Stimulated activated effector memory CD8-positive, alpha-beta T cell treated with anti-CD3 and anti-CD28 coated beads, Interleukin-12 subunit alpha, Interleukin-12 subunit beta, amount 100 ng/mL, for 72 hours (primary cell): ENCODE measurements at regions not wholly inside any gene's neighbourhood (a gene's known extent, or its start where the extent isn't known, plus 50 kb on each side); places are given as distances from the start of the nearest gene placed in this dataset.

Experiments used
- ATAC-seq: fragments of 150-1000 bp; cut with Tn5 transposase; 2 replicates; pipeline ENCODE4 v1.10.0; 2021
- DNase-seq, 2 donors: peaks; one replicate each; pipeline ENCODE4 v3.0.0; 2021 to 2022; ENCODE audit warnings: low spot score in 2 of 2
- H3K27ac Mint-ChIP-seq: one replicate; pipeline ENCODE4 v1.8.0; 2022; ENCODE audit warnings: mild to moderate bottlenecking, mixed read lengths
- H3K36me3 Mint-ChIP-seq: one replicate; pipeline ENCODE4 v1.8.0; 2022; ENCODE audit warnings: mild to moderate bottlenecking, mixed read lengths
- H3K4me1 Mint-ChIP-seq: one replicate; pipeline ENCODE4 v1.8.0; 2022; ENCODE audit warnings: mixed read lengths
- H3K4me3 Mint-ChIP-seq: one replicate; pipeline ENCODE4 v1.8.0; 2022; ENCODE audit warnings: mild to moderate bottlenecking, mixed read lengths
- H3K9me3 Mint-ChIP-seq: one replicate; pipeline ENCODE4 v1.8.0; 2022; ENCODE audit warnings: mixed read lengths

GRCh38 chr7:33692956-33693355 is 212.4 kb upstream of the BMPER start:
- peaks cover 10% of the 10 kb centered on the region for H3K9me3 Mint-ChIP-seq
- no peaks in the 10 kb centered on the region for H3K36me3 Mint-ChIP-seq
- ATAC-seq (no peak), DNase-seq (peak in 1 of 2 donors; percentile 17)
- no peak overlapping the region for H3K27ac Mint-ChIP-seq
- H3K4me1 Mint-ChIP-seq: no peaks in the 10 kb centered on the region
- H3K4me3 Mint-ChIP-seq: no peak overlapping the region

GRCh38 chr7:33694006-33694405 is 211.3 kb upstream of the BMPER start:
- H3K4me3 Mint-ChIP-seq: no peak overlapping the region
- no peaks in the 10 kb centered on the region for H3K36me3 Mint-ChIP-seq
- DNase-seq: no peak
- no peaks in the 10 kb centered on the region for H3K4me1 Mint-ChIP-seq
- H3K9me3 Mint-ChIP-seq: peaks cover 10% of the 10 kb centered on the region
- no peak overlapping the region for H3K27ac Mint-ChIP-seq
- ATAC-seq: no peak

- DNase-seq (no peak), ATAC-seq (no peak)
- H3K4me3 Mint-ChIP-seq: no peak overlapping the region
- H3K4me1 Mint-ChIP-seq: no peaks in the 10 kb centered on the region
- H3K27ac Mint-ChIP-seq: no peak overlapping the region
- peaks cover 26% of the 10 kb centered on the region for H3K9me3 Mint-ChIP-seq
- no peaks in the 10 kb centered on the region for H3K36me3 Mint-ChIP-seq
Observed at GRCh38 chr7:33697616-33698015, 207.7 kb upstream of the BMPER start.

GRCh38 chr7:33698041-33698440 is 207.3 kb upstream of the BMPER start:
- ATAC-seq: no peak
- H3K4me3 Mint-ChIP-seq: no peak overlapping the region
- H3K9me3 Mint-ChIP-seq: peaks cover 26% of the 10 kb centered on the region
- no peaks in the 10 kb centered on the region for H3K4me1 Mint-ChIP-seq
- DNase-seq: no peak
- H3K36me3 Mint-ChIP-seq: no peaks in the 10 kb centered on the region
- no peak overlapping the region for H3K27ac Mint-ChIP-seq

- H3K9me3 Mint-ChIP-seq: peaks cover 26% of the 10 kb centered on the region
- DNase-seq (no peak), ATAC-seq (no peak)
- H3K4me3 Mint-ChIP-seq: no peak overlapping the region
- H3K27ac Mint-ChIP-seq: no peak overlapping the region
- no peaks in the 10 kb centered on the region for H3K4me1 Mint-ChIP-seq
- no peaks in the 10 kb centered on the region for H3K36me3 Mint-ChIP-seq
Observed at GRCh38 chr7:33698692-33699128, 206.6 kb upstream of the BMPER start.

GRCh38 chr7:33700001-33700899 is 205.1 kb upstream of the BMPER start:
- no peak overlapping the region for H3K4me3 Mint-ChIP-seq
- H3K27ac Mint-ChIP-seq: no peak overlapping the region
- ATAC-seq: no peak

GRCh38 chr7:33701189-33701740 is 204.1 kb upstream of the BMPER start:
- Mint-ChIP-seq H3K36me3 (no peaks in the 10 kb centered on the region), H3K27ac (no peak overlapping the region), H3K4me3 (no peak overlapping the region), H3K9me3 (peaks cover 26% of the 10 kb centered on the region), H3K4me1 (no peaks in the 10 kb centered on the region)
- DNase-seq (no peak), ATAC-seq (no peak)

More at GRCh38 chr7:33700001-33700899, 205.1 kb upstream of the BMPER start:
- Mint-ChIP-seq H3K9me3 (peaks cover 26% of the 10 kb centered on the region), H3K36me3 (no peaks in the 10 kb centered on the region), H3K4me1 (no peaks in the 10 kb centered on the region)
- no peak for DNase-seq

GRCh38 chr7:33701927-33702326 is 203.4 kb upstream of the BMPER start:
- H3K9me3 Mint-ChIP-seq: peaks cover 26% of the 10 kb centered on the region
- no peaks in the 10 kb centered on the region for H3K4me1 Mint-ChIP-seq
- no peak for ATAC-seq
- no peak for DNase-seq
- no peak overlapping the region for H3K27ac Mint-ChIP-seq
- no peak overlapping the region for H3K4me3 Mint-ChIP-seq
- no peaks in the 10 kb centered on the region for H3K36me3 Mint-ChIP-seq

GRCh38 chr7:33702514-33703054 is 202.8 kb upstream of the BMPER start:
- H3K9me3 Mint-ChIP-seq: peaks cover 26% of the 10 kb centered on the region
- H3K36me3 Mint-ChIP-seq: no peaks in the 10 kb centered on the region
- H3K27ac Mint-ChIP-seq: no peak overlapping the region
- H3K4me1 Mint-ChIP-seq: no peaks in the 10 kb centered on the region
- H3K4me3 Mint-ChIP-seq: no peak overlapping the region
- ATAC-seq (no peak), DNase-seq (no peak)

GRCh38 chr7:33705333-33705833 is 200.0 kb upstream of the BMPER start:
- Mint-ChIP-seq H3K4me3 (no peak overlapping the region), H3K4me1 (no peaks in the 10 kb centered on the region)

GRCh38 chr7:33706186-33706585 is 199.2 kb upstream of the BMPER start:
- ATAC-seq: no peak
- H3K4me3 Mint-ChIP-seq: no peak overlapping the region
- DNase-seq: no peak
- H3K4me1 Mint-ChIP-seq: no peaks in the 10 kb centered on the region
- H3K9me3 Mint-ChIP-seq: peaks cover 12% of the 10 kb centered on the region
- H3K27ac Mint-ChIP-seq: no peak overlapping the region
- H3K36me3 Mint-ChIP-seq: no peaks in the 10 kb centered on the region

More at GRCh38 chr7:33705333-33705833, 200.0 kb upstream of the BMPER start:
- no peak for DNase-seq
- Mint-ChIP-seq H3K9me3 (peaks cover 16% of the 10 kb centered on the region), H3K36me3 (no peaks in the 10 kb centered on the region), H3K27ac (no peak overlapping the region)
- ATAC-seq: no peak

GRCh38 chr7:33706771-33707200 is 198.6 kb upstream of the BMPER start:
- no peak overlapping the region for H3K4me3 Mint-ChIP-seq
- no peaks in the 10 kb centered on the region for H3K4me1 Mint-ChIP-seq
- H3K36me3 Mint-ChIP-seq: no peaks in the 10 kb centered on the region

GRCh38 chr7:33707427-33707826 is 197.9 kb upstream of the BMPER start:
- Mint-ChIP-seq H3K4me1 (no peaks in the 10 kb centered on the region), H3K9me3 (peaks cover 1% of the 10 kb centered on the region), H3K36me3 (no peaks in the 10 kb centered on the region), H3K27ac (no peak overlapping the region), H3K4me3 (no peak overlapping the region)
- peak; percentile 61 for ATAC-seq
- no peak for DNase-seq

More at GRCh38 chr7:33706771-33707200, 198.6 kb upstream of the BMPER start:
- peaks cover 6% of the 10 kb centered on the region for H3K9me3 Mint-ChIP-seq
- H3K27ac Mint-ChIP-seq: no peak overlapping the region
- ATAC-seq: no peak
- DNase-seq: no peak

- H3K4me3 Mint-ChIP-seq: no peak overlapping the region
- DNase-seq (no peak), ATAC-seq (no peak)
- no peaks in the 10 kb centered on the region for H3K36me3 Mint-ChIP-seq
- H3K9me3 Mint-ChIP-seq: peaks cover 4% of the 10 kb centered on the region
- no peak overlapping the region for H3K27ac Mint-ChIP-seq
- H3K4me1 Mint-ChIP-seq: no peaks in the 10 kb centered on the region
Observed at GRCh38 chr7:33710608-33711007, 194.7 kb upstream of the BMPER start.

- Mint-ChIP-seq H3K4me1 (peaks cover 1% of the 10 kb centered on the region), H3K27ac (peak overlapping the region; percentile 7)
- no peak for DNase-seq
Observed at GRCh38 chr7:33711231-33712019, 193.9 kb upstream of the BMPER start.

More at GRCh38 chr7:33711231-33712019, 193.9 kb upstream of the BMPER start:
- peaks cover 4% of the 10 kb centered on the region for H3K9me3 Mint-ChIP-seq
- H3K4me3 Mint-ChIP-seq: no peak overlapping the region
- no peak for ATAC-seq
- no peaks in the 10 kb centered on the region for H3K36me3 Mint-ChIP-seq
